ENCODE measurements at regions not wholly inside any gene's neighbourhood (a gene's known extent, or its start where the extent isn't known, plus 50 kb on each side); places are given as distances from the start of the nearest gene placed in this dataset.

GRCh38 chr17:79296243-79296642, 221.6 kb downstream of the ENGASE start:
- Histone ChIP-seq H3K4ac (ENCODE audit: low read depth, low read length) (no peak overlapping the region), H2BK120ac (ENCODE audit: low read depth, low read length, poor library complexity, severe bottlenecking) (no peak overlapping the region), H3K27ac (ENCODE audit: insufficient read length, low read depth, low read length) (no peak overlapping the region), H4K20me1 (ENCODE audit: control insufficient read depth, insufficient read depth, insufficient read length) (no peaks in the 10 kb centered on the region), H3K23ac (ENCODE audit: insufficient read length, low read depth, low read length) (no peak overlapping the region), H4K8ac (replicated peaks; ENCODE audit: insufficient read length, low read depth, low read length) (no peak overlapping the region), H3K79me2 (ENCODE audit: insufficient read depth, low read length) (no peaks in the 10 kb centered on the region), H3K79me1 (ENCODE audit: insufficient read depth, low read depth, low read length, poor library complexity, severe bottlenecking) (no peaks in the 10 kb centered on the region), H4K5ac (ENCODE audit: insufficient read length, low read depth, low read length) (no peak overlapping the region), H3K14ac (ENCODE audit: insufficient read depth, low read length) (no peak overlapping the region), H2BK5ac (ENCODE audit: insufficient read length, low read length) (no peak overlapping the region), H3K18ac (ENCODE audit: insufficient read length, low read depth, low read length) (no peak overlapping the region), H2BK15ac (ENCODE audit: low read depth, low read length) (no peak overlapping the region), H3K23me2 (ENCODE audit: insufficient read length, low read depth, low read length, poor library complexity, severe bottlenecking) (no peaks in the 10 kb centered on the region), H2BK20ac (ENCODE audit: low read depth, low read length, poor library complexity, severe bottlenecking) (no peak overlapping the region), H2BK12ac (ENCODE audit: insufficient read length, low read depth, low read length) (no peak overlapping the region), H3K4me2 (ENCODE audit: insufficient read depth, insufficient read length, low read length) (no peak overlapping the region), H2AFZ (ENCODE audit: low read length) (no peak overlapping the region), H3K9ac (ENCODE audit: extremely low read depth, insufficient read length, low read length) (no peak overlapping the region), H3K27me3 (ENCODE audit: insufficient read depth, low read length) (no peaks in the 10 kb centered on the region; the same call in 1 of the 2 replicates), H4K91ac (ENCODE audit: insufficient read length, low read depth, low read length) (no peak overlapping the region), H3K56ac (ENCODE audit: insufficient read length, low read depth, low read length) (no peak overlapping the region), H3K4me1 (ENCODE audit: insufficient read depth, low read length) (no peaks in the 10 kb centered on the region), H3K9me3 (ENCODE audit: control insufficient read depth, low read depth, low read length) (no peaks in the 10 kb centered on the region), H3T11ph (ENCODE audit: low read length) (no peak overlapping the region), H2AK5ac (ENCODE audit: insufficient read length, low read length) (no peak overlapping the region)
- H3K4me1 Mint-ChIP-seq = peaks cover 0 to 3% of the 10 kb centered on the region in 2 experiments; a peak in 1 of 4 replicates
- DNase-seq = no peak
- no peaks in the 10 kb centered on the region; a peak in 2 of 5 replicates for H3K9me3 Mint-ChIP-seq
- no peak overlapping the region for H3K27ac Mint-ChIP-seq
- no CpG with 5 or more reads among the region's 7 CpGs for WGBS (ENCODE audit: extremely low coverage, insufficient read length, low lambda C conversion rate)
- no peaks in the 10 kb centered on the region for H3K36me3 Mint-ChIP-seq (ENCODE audit: insufficient read depth in 1 of 3, low read depth in 3 of 3)
- H3K4me3 Mint-ChIP-seq = no peak overlapping the region
- H3K27me3 Mint-ChIP-seq (ENCODE audit: low read depth) = peaks cover 59% of the 10 kb centered on the region
- TF ChIP-seq CTCF (conservative IDR thresholded peaks at IDR 0.05) = no peak

Measured in H9 (cell line).